ENCODE measurements at regions not wholly inside any gene's neighbourhood (a gene's known extent, or its start where the extent isn't known, plus 50 kb on each side); places are given as distances from the start of the nearest gene placed in this dataset.

DNA sequence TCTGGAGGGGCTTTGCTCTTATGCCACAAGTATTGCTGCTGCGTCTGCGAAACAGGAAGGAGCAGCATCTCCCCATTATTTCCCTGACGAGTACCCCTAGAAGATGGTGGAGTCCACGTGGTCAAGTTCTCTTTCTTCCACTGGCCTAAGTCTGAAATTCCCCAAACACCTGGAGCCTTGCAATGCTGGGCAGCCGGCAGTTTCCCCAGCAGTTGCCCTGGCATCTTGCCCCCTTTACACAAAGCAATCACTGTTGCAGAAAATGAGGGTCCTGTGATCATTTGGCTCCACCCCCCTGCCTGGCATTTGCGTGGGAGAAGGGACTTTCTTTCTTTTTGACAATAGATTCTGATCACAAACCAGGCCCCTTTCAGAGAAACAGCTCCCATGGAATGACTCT lies 56.9 kb downstream of the FOS start:
- TF ChIP-seq EZH2phosphoT487 (IDR thresholded peaks at IDR 0.05; ENCODE audit: low read length): no peak
- TF ChIP-seq, protein P1, sequence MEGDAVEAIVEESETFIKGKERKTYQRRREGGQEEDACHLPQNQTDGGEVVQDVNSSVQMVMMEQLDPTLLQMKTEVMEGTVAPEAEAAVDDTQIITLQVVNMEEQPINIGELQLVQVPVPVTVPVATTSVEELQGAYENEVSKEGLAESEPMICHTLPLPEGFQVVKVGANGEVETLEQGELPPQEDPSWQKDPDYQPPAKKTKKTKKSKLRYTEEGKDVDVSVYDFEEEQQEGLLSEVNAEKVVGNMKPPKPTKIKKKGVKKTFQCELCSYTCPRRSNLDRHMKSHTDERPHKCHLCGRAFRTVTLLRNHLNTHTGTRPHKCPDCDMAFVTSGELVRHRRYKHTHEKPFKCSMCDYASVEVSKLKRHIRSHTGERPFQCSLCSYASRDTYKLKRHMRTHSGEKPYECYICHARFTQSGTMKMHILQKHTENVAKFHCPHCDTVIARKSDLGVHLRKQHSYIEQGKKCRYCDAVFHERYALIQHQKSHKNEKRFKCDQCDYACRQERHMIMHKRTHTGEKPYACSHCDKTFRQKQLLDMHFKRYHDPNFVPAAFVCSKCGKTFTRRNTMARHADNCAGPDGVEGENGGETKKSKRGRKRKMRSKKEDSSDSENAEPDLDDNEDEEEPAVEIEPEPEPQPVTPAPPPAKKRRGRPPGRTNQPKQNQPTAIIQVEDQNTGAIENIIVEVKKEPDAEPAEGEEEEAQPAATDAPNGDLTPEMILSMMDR (IDR thresholded peaks at IDR 0.05; ENCODE audit: low read length): no peak

All from MM.1S (cell line).